Retinal pigment epithelial cell (primary cell): ENCODE measurements at regions not wholly inside any gene's neighbourhood (a gene's known extent, or its start where the extent isn't known, plus 50 kb on each side); places are given as distances from the start of the nearest gene placed in this dataset.

ENCODE experiments used
- DNase-seq: peaks from one replicate; pipeline ENCODE4 v3.0.0-alpha.2; 2010; ENCODE audit warnings: low read depth
- H3K4me3 ChIP-seq: 2 replicates; pipeline ENCODE4 v1.5.1; 2011; ENCODE audit warnings: mild to moderate bottlenecking, low read length, control low read depth, moderate library complexity
- CTCF ChIP-seq: conservative IDR thresholded peaks from 2 replicates; pipeline ENCODE4 v1.5.1; 2011; ENCODE audit warnings: low read depth, low read length, control low read depth, inconsistent platforms

GRCh38 chr9:86697999-86698398 is 249.3 kb downstream of the GAS1 start:
- no peak for DNase-seq
- TF ChIP-seq CTCF = no peak
- no peak overlapping the region for H3K4me3 ChIP-seq

- no peak overlapping the region for H3K4me3 ChIP-seq
- no peak for DNase-seq
- TF ChIP-seq CTCF = no peak
Observed at GRCh38 chr9:86697213-86697612, 250.1 kb downstream of the GAS1 start.

GRCh38 chr9:86695910-86696424 is 251.3 kb downstream of the GAS1 start:
- no peak overlapping the region for H3K4me3 ChIP-seq
- DNase-seq = no peak
- no peak for TF ChIP-seq CTCF

GRCh38 chr9:86690034-86690433 is 257.3 kb downstream of the GAS1 start:
- no peak for DNase-seq
- no peak overlapping the region for H3K4me3 ChIP-seq
- no peak for TF ChIP-seq CTCF

GRCh38 chr9:86687788-86688187 is 259.5 kb downstream of the GAS1 start:
- no peak overlapping the region for H3K4me3 ChIP-seq
- TF ChIP-seq CTCF = no peak
- DNase-seq = no peak

GRCh38 chr9:86685556-86685955 is 261.8 kb downstream of the GAS1 start:
- no peak for TF ChIP-seq CTCF
- no peak for DNase-seq
- H3K4me3 ChIP-seq = no peak overlapping the region

GRCh38 chr9:86684148-86684547 is 263.2 kb downstream of the GAS1 start:
- DNase-seq = no peak
- no peak overlapping the region for H3K4me3 ChIP-seq
- no peak for TF ChIP-seq CTCF
